Left ventricle myocardium superior (tissue), 1 donor: ENCODE measurements at regions not wholly inside any gene's neighbourhood (a gene's known extent, or its start where the extent isn't known, plus 50 kb on each side); places are given as distances from the start of the nearest gene placed in this dataset.

ENCODE experiments used
- ATAC-seq: fragments of 200-7000 bp; cut with Tn5 transposase; one replicate; pipeline ENCODE4 v1.9.1; 2020; ENCODE audit warnings: mild to moderate bottlenecking, moderate library complexity
- DNase-seq: peaks from one replicate; pipeline ENCODE4 v3.0.0-alpha.2; 2020
- intact Hi-C: fragments of 100-400 bp; cut with micrococcal nuclease; formaldehyde crosslinking; loops from one replicate; pipeline ENCODE4 v1.11.0; 2022
- donor health status: DM: no; HTN: yes; CAD: no; lungs with severe emphysema.

GRCh38 chr13:36493046-36493445 is 60.8 kb downstream of the CCNA1 start:
- DNase-seq (no peak), ATAC-seq (no peak)
- intact Hi-C loops, result no loop called here

- DNase-seq (no peak), ATAC-seq (no peak)
- intact Hi-C loops, result no loop called here
Observed at GRCh38 chr13:36495431-36495830, 63.1 kb downstream of the CCNA1 start.

GRCh38 chr13:36509369-36509768 is 77.1 kb downstream of the CCNA1 start:
- intact Hi-C loops, result no loop called here
- ATAC-seq (no peak), DNase-seq (no peak)

GRCh38 chr13:36512771-36513170 is 80.5 kb downstream of the CCNA1 start:
- intact Hi-C loops, result no loop called here
- DNase-seq (no peak), ATAC-seq (no peak)

GRCh38 chr13:36513266-36513665 is 81.0 kb downstream of the CCNA1 start:
- DNase-seq (no peak), ATAC-seq (no peak)
- intact Hi-C loops, result no loop called here

DNA sequence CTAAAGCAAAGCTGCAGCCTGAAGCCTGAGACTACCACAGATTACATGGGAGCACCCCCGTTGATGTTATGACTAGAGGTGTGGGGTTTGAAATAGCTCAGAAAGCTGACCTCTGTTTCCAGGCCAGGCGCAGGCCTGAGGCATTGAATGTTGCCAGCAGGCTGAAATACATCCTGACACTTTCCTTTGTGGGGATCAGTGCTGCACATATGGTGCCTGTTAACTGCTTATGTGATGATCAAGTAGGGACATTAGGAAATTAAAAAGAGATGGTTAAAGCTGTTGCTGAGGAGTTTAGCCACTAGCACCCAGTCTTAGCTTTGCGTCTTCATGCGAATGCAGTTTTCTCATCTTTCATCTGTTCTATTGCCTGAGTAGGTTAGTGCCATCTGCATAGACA is 83.2 kb downstream of the CCNA1 start:
- DNase-seq (no peak), ATAC-seq (no peak)
- intact Hi-C loops, result no loop called here

GRCh38 chr13:36516225-36516624 is 83.9 kb downstream of the CCNA1 start:
- no peak for DNase-seq

GRCh38 chr13:36518707-36519106 is 86.4 kb downstream of the CCNA1 start:
- intact Hi-C loops, result no loop called here
- DNase-seq, result no peak
- no peak for ATAC-seq

More at GRCh38 chr13:36516225-36516624, 83.9 kb downstream of the CCNA1 start:
- intact Hi-C loops, result no loop called here
- no peak for ATAC-seq

DNA sequence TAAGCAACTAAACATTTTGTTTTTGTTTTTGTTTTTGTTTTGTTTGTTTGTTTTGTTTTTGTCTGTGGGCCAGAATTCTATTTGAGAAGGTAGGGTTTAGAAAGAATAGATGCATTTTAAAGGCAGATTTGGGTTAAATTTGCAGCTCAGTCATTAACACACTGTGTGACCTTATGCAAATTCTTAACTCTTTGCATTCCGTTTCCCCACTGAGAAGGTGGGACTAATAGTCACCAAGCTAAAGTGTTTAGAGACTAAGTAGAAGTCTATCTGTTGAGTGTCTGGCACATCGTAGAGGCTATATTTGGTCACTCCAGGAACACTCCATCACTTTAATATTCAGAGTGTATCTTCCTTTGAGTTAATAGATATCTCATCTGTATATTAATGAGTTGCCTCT is 87.1 kb downstream of the CCNA1 start:
- intact Hi-C loops, result no loop called here
- ATAC-seq, result no peak

GRCh38 chr13:36520111-36520510 is 87.8 kb downstream of the CCNA1 start:
- ATAC-seq, result no peak
- intact Hi-C loops, result no loop called here

More for the DNA sequence above, 87.1 kb downstream of the CCNA1 start:
- DNase-seq, result no peak

DNA sequence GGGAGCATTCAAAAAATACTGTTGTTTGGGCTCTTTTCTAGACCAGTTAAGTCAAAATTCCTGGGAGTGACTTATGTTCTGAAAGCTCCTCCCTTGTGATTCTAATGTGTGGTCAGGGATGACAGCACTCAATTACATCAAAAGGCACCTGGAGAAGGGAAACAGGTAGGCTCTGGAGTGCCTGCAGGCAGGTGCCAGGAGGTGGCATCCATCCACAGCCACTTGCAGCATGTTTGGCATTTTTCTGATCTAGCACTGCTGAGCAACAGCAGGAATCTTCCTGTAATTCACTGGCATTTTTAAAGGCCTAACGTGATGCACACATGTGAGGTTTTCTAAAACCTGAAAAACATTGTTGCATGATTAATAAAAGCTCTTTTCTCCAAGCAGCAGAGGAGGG is 94.6 kb downstream of the CCNA1 start:
- no peak for DNase-seq
- ATAC-seq, result no peak
- intact Hi-C loops, result no loop called here

More at GRCh38 chr13:36520111-36520510, 87.8 kb downstream of the CCNA1 start:
- no peak for DNase-seq

GRCh38 chr13:36528105-36528504 is 95.8 kb downstream of the CCNA1 start:
- intact Hi-C loops, result no loop called here
- DNase-seq, result no peak
- no peak for ATAC-seq

DNA sequence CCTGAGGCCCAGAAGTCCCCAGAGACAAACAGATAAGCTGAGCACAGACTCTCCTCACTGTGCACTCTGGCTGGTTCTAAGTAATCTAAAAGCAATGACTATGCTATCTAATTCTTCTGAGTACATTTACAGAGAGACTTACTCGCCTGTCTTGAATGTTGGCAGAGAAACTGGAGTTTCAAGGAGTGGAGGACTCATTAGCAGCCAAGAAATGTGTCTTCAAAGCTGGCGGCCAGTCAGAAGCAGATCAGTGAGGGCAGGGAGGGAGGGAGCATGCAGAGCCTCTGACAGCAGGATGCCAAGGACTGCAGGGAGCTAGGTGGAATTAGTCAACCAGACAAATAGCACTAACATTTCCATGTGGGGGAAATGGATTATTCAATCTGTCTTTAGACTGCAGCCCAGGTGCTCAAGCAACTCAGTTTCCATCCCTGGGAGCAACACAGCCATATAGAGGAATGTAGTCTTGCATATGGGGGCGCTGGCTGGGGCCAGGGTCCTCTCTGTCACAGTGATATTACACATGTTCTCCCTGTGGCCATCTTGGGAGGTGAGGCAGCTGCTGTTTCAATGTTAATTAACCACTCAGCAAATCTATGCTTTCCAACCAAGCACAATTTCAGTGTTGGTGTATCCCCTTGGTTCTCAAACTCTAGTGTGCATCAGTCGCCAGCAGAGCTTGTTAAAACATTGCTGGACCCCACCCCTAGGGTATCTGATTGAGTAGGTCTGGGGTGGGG is 97.9 kb downstream of the CCNA1 start:
- DNase-seq (no peak), ATAC-seq (peak; percentile 29)
- intact Hi-C loops, result no loop called here

DNA sequence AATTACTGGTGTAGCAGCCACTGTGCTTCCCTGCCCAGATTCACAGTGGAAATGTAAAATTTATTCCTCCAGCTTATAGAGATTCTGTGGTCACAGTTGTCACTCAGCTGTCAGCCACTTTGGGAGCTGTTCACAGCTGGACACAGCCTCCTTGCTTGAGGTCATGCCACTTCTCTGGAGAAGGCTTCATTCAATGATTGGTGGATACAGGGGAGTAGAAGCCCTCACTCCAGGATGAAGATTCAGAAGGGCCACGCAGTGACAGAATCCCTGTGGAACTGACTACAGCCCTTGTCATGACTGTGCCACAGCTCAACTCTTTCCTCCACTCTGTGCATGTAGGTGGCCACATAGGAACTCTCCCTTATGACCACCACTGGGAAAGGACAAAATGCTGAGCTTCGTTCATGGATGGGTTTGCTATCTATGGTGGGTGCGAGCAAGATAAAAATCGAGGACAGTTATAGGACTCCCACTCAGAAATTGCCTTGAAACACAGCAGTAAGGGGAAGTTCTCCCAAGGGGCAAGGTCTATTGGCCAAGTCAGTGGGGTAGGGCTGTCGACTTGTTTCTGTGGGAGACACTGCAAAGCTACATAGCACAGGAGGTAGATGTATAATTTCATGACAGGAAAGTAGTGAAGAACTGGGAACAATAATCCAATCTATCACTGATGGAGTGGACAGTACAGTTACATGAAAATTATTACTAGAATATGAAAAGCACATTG is 98.7 kb downstream of the CCNA1 start:
- DNase-seq (no peak), ATAC-seq (no peak)
- intact Hi-C loops, result no loop called here

DNA sequence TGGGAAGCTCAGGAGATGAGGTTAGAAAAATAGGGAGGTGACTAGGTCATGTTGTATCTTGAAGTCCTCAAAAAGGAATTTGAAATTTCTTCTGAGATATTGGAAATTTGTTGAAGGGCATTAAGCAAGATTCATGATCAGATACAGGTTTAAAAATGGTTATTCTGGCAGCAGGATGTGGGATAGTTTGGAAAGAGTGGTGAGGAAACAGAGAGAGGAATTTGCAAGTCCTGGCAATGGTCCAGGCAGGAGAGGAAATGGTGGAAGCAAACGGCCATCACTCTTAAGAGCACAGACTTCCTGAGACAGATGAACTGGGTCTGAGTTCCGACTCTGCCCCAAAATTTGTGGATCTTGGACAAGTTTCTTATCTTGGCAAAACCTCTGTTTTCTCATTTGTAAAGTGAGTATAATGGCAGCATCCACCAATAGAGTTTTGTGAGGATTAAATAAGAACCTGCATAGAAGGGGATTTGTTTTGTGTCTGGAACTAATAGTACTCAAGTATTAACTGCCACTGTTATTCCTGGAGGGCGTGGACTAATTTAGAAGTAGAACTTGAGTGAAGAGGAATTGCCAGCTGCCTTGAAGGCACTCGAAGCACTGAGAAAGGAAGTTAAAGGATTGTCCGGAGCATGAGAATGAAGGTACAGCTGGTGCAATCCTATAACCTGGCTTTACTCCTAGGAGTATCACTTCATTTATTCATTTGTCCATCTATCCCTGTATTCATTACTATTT is 99.6 kb downstream of the CCNA1 start:
- intact Hi-C loops, result no loop called here
- DNase-seq, result no peak
- ATAC-seq, result no peak

DNA sequence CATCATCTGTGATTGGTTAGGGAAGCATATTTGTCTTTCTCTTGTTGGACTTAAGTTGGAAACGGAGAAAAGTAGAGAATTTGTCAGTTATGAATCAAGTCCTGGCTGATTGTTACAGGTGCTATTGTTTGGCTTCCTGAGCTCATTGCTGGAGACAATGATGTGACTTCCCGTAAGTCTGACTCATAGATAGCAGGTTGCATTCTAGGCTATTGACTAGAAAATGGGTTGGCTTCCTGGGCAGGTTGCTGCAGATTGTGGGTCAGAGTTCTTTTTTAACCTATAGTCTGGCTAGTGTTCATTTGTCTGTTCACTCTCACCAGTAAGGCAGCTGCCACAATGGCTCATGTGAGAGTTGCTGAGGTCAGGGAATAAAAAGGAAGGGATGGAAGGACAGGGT is 101.5 kb downstream of the CCNA1 start:
- no peak for DNase-seq
- no peak for ATAC-seq
- intact Hi-C loops, result no loop called here

- intact Hi-C loops, result no loop called here
- ATAC-seq, result no peak
- DNase-seq, result no peak
Observed at GRCh38 chr13:36536546-36536945, 104.3 kb downstream of the CCNA1 start.

GRCh38 chr13:36543671-36544070 is 111.4 kb downstream of the CCNA1 start:
- intact Hi-C loops, result no loop called here
- ATAC-seq, result peak; percentile 95
- DNase-seq, result no peak

DNA sequence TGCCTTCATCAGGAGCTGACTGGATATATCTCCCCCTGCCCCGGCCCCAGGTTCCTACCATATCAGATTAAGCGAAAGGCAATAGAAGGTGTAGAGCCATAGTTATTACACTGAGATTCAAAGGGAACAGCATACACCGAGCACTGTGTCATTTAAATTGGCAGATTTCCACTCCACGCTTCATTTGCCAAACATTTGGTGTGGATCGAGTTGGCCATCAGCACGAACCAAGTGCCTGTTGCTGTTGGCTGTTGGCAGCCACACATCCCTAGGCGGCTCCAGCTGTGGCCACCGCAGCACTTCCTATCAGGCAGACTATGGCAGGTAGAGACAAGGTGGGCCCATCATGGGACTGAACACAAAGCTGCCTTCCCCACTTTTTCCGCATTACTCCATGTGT is 115.8 kb downstream of the CCNA1 start:
- intact Hi-C loops, result no loop called here
- ATAC-seq (peak; percentile 69), DNase-seq (peak; percentile 50)

- intact Hi-C loops, result no loop called here
- DNase-seq (no peak), ATAC-seq (peak; percentile 55)
Observed at GRCh38 chr13:36549126-36549702, 116.9 kb downstream of the CCNA1 start.
